HEK293T (cell line): ENCODE measurements at regions not wholly inside any gene's neighbourhood (a gene's known extent, or its start where the extent isn't known, plus 50 kb on each side); places are given as distances from the start of the nearest gene placed in this dataset.

Experiments used
- ARNT ChIP-seq: fragments of 450-650 bp; IDR thresholded peaks from 2 replicates; pipeline ENCODE4 v1.6.1; 2017; ENCODE audit warnings: mild to moderate bottlenecking
- BHLHE40 ChIP-seq: fragments of 450-650 bp; IDR thresholded peaks from 2 replicates; pipeline ENCODE4 v1.6.1; 2016; ENCODE audit warnings: mild to moderate bottlenecking, moderate library complexity, borderline replicate concordance
- FOXA1 ChIP-seq: fragments of 450-650 bp; IDR thresholded peaks from 2 replicates; pipeline ENCODE4 v1.6.1; 2016; ENCODE audit warnings: mild to moderate bottlenecking
- FOXK2 ChIP-seq: fragments of 450-650 bp; IDR thresholded peaks from 2 replicates; pipeline ENCODE4 v1.6.1; 2016; ENCODE audit warnings: mild to moderate bottlenecking
- SP1 ChIP-seq: fragments of 450-650 bp; IDR thresholded peaks from 2 replicates; pipeline ENCODE4 v1.6.1; 2017
- SUZ12 ChIP-seq: fragments of 450-650 bp; IDR thresholded peaks from 2 replicates; pipeline ENCODE4 v1.6.1; 2016; ENCODE audit warnings: mild to moderate bottlenecking
- TARDBP ChIP-seq: fragments of 450-650 bp; IDR thresholded peaks from 2 replicates; pipeline ENCODE4 v1.6.1; 2016
- ZNF384 ChIP-seq: fragments of 450-650 bp; IDR thresholded peaks from 2 replicates; pipeline ENCODE4 v1.6.1; 2016

- TF ChIP-seq ARNT: no peak
- TF ChIP-seq SUZ12: no peak
- TF ChIP-seq ZNF384: no peak
- no peak for TF ChIP-seq SP1
- TF ChIP-seq TARDBP: no peak
- no peak for TF ChIP-seq BHLHE40
- TF ChIP-seq FOXK2: no peak
- TF ChIP-seq FOXA1: no peak
Observed at GRCh38 chr18:27712066-27712465, 464.9 kb downstream of the CDH2 start.
